ENCODE measurements at regions not wholly inside any gene's neighbourhood (a gene's known extent, or its start where the extent isn't known, plus 50 kb on each side); places are given as distances from the start of the nearest gene placed in this dataset.

GRCh38 chr4:181905708-181906107 is 337.5 kb upstream of the TENM3 start:
- H3K4me3 ChIP-seq: no peak overlapping the region
- H3K27ac ChIP-seq (ENCODE audit: low read depth in 1 of 2, low read length in 1 of 2): no peak overlapping the region
- no peak overlapping the region for H3K9ac ChIP-seq (ENCODE audit: insufficient read depth in 1 of 2, low read length in 2 of 2)
- H3K36me3 ChIP-seq (ENCODE audit: control insufficient read depth in 4 of 4, insufficient read depth in 4 of 4, low read length in 4 of 4): no peaks in the 10 kb centered on the region
- WGBS, 2 donors: 86 to 88% methylated on average over 4 of the region's 4 CpGs
- H3K27me3 ChIP-seq (ENCODE audit: control insufficient read depth in 3 of 3, insufficient read depth in 3 of 3, low read length in 2 of 3): no peaks in the 10 kb centered on the region
- no peak for DNase-seq
- peaks cover 0 to 3% (median 0%) of the 10 kb centered on the region in 4 donors for H3K9me3 ChIP-seq (ENCODE audit: control insufficient read depth in 4 of 4, insufficient read depth in 3 of 4, low read length in 3 of 4)
- no peaks in the 10 kb centered on the region for H3K4me1 ChIP-seq (ENCODE audit: control insufficient read depth in 5 of 5, insufficient read depth in 5 of 5, low read length in 5 of 5)
- ATAC-seq (ENCODE audit: insufficient read depth, low FRiP score): no peak
- TF ChIP-seq CTCF (IDR thresholded peaks at IDR 0.05; ENCODE audit: control extremely low read depth, extremely low read depth): no peak

GRCh38 chr4:181908168-181908567 is 335.0 kb upstream of the TENM3 start:
- no peak for ATAC-seq (ENCODE audit: insufficient read depth, low FRiP score)
- Histone ChIP-seq H3K4me3 (no peak overlapping the region), H3K4me1 (ENCODE audit: control insufficient read depth in 5 of 5, insufficient read depth in 5 of 5, low read length in 5 of 5) (no peaks in the 10 kb centered on the region), H3K9ac (ENCODE audit: insufficient read depth in 1 of 2, low read length in 2 of 2) (no peak overlapping the region), H3K27ac (ENCODE audit: low read depth in 1 of 2, low read length in 1 of 2) (no peak overlapping the region), H3K27me3 (ENCODE audit: control insufficient read depth in 3 of 3, insufficient read depth in 3 of 3, low read length in 2 of 3) (no peaks in the 10 kb centered on the region), H3K9me3 (ENCODE audit: control insufficient read depth in 4 of 4, insufficient read depth in 3 of 4, low read length in 3 of 4) (peaks cover 0 to 4% (median 1%) of the 10 kb centered on the region in 4 donors), H3K36me3 (ENCODE audit: control insufficient read depth in 4 of 4, insufficient read depth in 4 of 4, low read length in 4 of 4) (no peaks in the 10 kb centered on the region)
- no peak for DNase-seq
- TF ChIP-seq CTCF (IDR thresholded peaks at IDR 0.05; ENCODE audit: control extremely low read depth, extremely low read depth): no peak
- WGBS, 2 donors: 60 to 61% methylated on average over 1 of the region's 1 CpG

- Histone ChIP-seq H3K4me3 (no peak overlapping the region), H3K27ac (ENCODE audit: low read depth in 1 of 2, low read length in 1 of 2) (no peak overlapping the region), H3K9me3 (ENCODE audit: control insufficient read depth in 4 of 4, insufficient read depth in 3 of 4, low read length in 3 of 4) (peaks cover 0 to 5% (median 3%) of the 10 kb centered on the region in 4 donors), H3K9ac (ENCODE audit: insufficient read depth in 1 of 2, low read length in 2 of 2) (no peak overlapping the region), H3K27me3 (ENCODE audit: control insufficient read depth in 3 of 3, insufficient read depth in 3 of 3, low read length in 2 of 3) (no peaks in the 10 kb centered on the region), H3K36me3 (ENCODE audit: control insufficient read depth in 4 of 4, insufficient read depth in 4 of 4, low read length in 4 of 4) (no peaks in the 10 kb centered on the region), H3K4me1 (ENCODE audit: control insufficient read depth in 5 of 5, insufficient read depth in 5 of 5, low read length in 5 of 5) (no peaks in the 10 kb centered on the region)
- WGBS, 2 donors: 72 to 82% methylated on average over 6 of the region's 6 CpGs
- DNase-seq: no peak
- no peak for TF ChIP-seq CTCF (IDR thresholded peaks at IDR 0.05; ENCODE audit: control extremely low read depth, extremely low read depth)
- no peak for ATAC-seq (ENCODE audit: insufficient read depth, low FRiP score)
These were observed 333.8 kb upstream of the TENM3 start for GRCh38 chr4:181909368-181909767.

GRCh38 chr4:181911420-181911819 is 331.8 kb upstream of the TENM3 start:
- Histone ChIP-seq H3K9ac (ENCODE audit: insufficient read depth in 1 of 2, low read length in 2 of 2) (no peak overlapping the region), H3K4me3 (no peak overlapping the region), H3K27me3 (ENCODE audit: control insufficient read depth in 3 of 3, insufficient read depth in 3 of 3, low read length in 2 of 3) (no peaks in the 10 kb centered on the region), H3K9me3 (ENCODE audit: control insufficient read depth in 4 of 4, insufficient read depth in 3 of 4, low read length in 3 of 4) (peaks cover 0 to 6% (median 4%) of the 10 kb centered on the region in 4 donors), H3K27ac (ENCODE audit: low read depth in 1 of 2, low read length in 1 of 2) (no peak overlapping the region), H3K4me1 (ENCODE audit: control insufficient read depth in 5 of 5, insufficient read depth in 5 of 5, low read length in 5 of 5) (no peaks in the 10 kb centered on the region), H3K36me3 (ENCODE audit: control insufficient read depth in 4 of 4, insufficient read depth in 4 of 4, low read length in 4 of 4) (no peaks in the 10 kb centered on the region)
- TF ChIP-seq CTCF (IDR thresholded peaks at IDR 0.05; ENCODE audit: control extremely low read depth, extremely low read depth): no peak
- DNase-seq (peak; percentile 21 to 72 (median 71)), ATAC-seq (ENCODE audit: insufficient read depth, low FRiP score) (no peak)
- WGBS, 2 donors: 39 to 71% methylated on average over 2 of the region's 2 CpGs
